NCI-H1417 treated with DMSO at 0.1 percent for 48 hours (cell line): ENCODE measurements at regions not wholly inside any gene's neighbourhood (a gene's known extent, or its start where the extent isn't known, plus 50 kb on each side); places are given as distances from the start of the nearest gene placed in this dataset.
"Not testable (repeated sequence)": the region's sequence is repeated elsewhere in the genome, so short reads cannot be mapped to it uniquely, and the experiment has no call there.

Experiments
- DNase-seq: peaks from one replicate; lab custom pipeline; 2025; lab: John Stamatoyannopoulos, UW

DNA sequence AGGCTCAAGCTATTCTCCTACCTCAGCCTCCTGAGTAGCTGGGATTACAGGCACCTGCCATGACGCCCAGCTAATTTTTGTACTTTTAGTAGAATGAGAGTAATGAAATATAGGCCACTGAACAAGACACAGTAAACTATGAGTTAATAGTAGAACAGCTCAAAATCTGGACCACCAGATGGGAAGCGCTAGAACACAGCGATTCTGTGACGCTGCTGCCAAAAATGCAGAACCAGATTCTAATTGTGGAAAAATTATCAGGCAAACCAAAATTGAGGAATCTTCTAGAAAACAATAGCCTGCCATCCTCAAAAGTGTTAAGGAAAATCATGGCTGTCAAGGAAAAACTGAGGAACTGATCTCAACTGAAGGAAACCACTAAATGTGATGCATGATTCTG, 111.4 kb upstream of the TIAM1 start:
- DNase-seq = no peak

- no peak for DNase-seq
These were observed 106.9 kb upstream of the TIAM1 start for GRCh38 chr21:31450980-31451379.

DNA sequence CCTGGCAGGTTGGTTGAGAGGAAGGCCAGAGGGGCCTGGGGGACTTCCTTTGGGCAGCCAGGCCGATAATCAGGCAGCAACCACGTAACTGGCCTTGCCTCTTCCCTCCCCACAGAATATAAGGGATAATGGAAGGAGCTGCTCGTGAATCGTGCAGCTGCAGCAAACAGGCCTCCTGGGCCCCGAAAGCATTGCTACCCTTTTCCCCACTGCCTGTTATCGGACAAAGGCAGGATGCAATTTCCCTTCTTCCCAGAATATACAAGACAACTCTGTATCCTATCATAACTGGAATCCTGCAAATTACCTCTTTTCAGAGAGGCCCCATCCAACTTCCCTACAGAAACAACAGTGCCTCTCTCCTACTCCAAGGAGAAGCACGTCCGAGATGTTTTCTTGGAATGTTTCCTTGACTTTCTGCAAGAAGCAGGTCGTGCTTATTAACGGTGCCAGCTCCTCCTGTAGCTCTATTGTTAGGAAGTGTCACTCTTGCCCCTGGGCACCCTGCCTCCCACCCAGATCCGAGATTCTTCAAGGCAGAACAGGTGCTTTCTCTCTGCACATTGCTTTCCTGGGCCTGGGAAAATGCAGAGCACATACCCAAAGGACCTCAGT, 106.0 kb upstream of the TIAM1 start:
- no peak for DNase-seq

GRCh38 chr21:31448496-31448895, 104.4 kb upstream of the TIAM1 start:
- no peak for DNase-seq

DNA sequence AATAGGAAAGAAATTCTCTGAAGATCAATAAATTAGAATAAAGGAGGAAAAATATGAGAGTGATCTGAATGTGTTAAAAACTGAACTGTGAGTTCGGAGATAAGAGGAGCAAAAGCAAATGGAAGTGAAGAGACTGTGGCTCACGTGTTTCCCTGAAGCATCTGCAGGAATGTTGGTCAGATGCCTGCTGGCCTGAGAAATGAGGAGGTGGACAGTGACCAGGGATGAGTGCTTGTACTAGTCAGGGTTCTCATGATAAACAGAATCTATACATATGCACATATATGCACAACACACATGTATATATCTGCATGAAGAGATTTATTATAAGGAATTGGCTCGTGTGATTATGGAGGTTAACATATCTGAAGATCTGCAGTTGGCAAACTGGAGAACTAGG, 103.4 kb upstream of the TIAM1 start:
- DNase-seq = no peak

- DNase-seq = no peak
These were observed 102.3 kb upstream of the TIAM1 start for GRCh38 chr21:31446226-31446855.

- DNase-seq = no peak
These were observed 101.1 kb upstream of the TIAM1 start for GRCh38 chr21:31445137-31445536.

GRCh38 chr21:31443736-31444521, 99.9 kb upstream of the TIAM1 start:
- no peak for DNase-seq

GRCh38 chr21:31442339-31442738, 98.3 kb upstream of the TIAM1 start:
- no peak for DNase-seq

GRCh38 chr21:31429506-31429905, 85.4 kb upstream of the TIAM1 start:
- no peak for DNase-seq

GRCh38 chr21:31426235-31426797, 82.3 kb upstream of the TIAM1 start:
- DNase-seq = no peak

DNA sequence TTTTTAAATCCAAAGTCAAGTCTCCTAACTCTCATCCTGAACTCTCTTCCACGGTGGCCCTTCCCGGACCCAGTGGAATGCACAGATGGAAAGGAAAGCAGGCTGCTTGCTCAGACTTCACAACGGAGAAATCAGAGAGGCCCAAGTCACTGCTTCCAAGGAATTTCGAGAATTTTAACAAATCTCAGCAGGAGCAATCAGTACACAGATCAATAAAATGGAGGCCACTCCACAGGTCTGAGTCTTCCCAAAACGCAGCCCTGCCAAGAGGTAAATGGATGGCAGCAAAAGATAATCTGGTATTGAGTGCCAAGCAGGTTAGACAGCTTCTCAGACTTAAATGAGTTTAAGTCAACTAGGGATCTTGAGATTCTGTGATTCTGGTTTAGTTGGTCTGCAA, 81.1 kb upstream of the TIAM1 start:
- DNase-seq = no peak

DNA sequence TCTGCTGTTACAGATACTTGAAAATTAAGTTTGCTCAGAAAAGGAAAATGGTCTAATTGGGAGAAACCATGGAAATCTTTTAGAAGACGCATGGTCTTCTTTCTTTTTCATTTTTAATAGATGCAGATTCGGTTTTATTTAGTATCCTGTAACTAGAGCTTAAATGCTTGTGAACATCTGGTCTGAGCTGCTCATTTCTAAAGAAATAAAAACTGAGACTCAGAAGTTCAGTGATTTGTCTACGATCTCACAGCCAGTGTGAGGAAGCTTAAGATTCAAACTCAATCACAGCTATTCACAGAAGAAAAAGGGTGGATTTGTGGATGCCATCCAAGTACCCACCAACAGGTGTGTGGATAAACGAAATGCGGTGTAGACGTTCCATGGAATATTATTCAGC, 80.0 kb upstream of the TIAM1 start:
- DNase-seq = no peak

GRCh38 chr21:31420988-31421387, 76.9 kb upstream of the TIAM1 start:
- no peak for DNase-seq

DNA sequence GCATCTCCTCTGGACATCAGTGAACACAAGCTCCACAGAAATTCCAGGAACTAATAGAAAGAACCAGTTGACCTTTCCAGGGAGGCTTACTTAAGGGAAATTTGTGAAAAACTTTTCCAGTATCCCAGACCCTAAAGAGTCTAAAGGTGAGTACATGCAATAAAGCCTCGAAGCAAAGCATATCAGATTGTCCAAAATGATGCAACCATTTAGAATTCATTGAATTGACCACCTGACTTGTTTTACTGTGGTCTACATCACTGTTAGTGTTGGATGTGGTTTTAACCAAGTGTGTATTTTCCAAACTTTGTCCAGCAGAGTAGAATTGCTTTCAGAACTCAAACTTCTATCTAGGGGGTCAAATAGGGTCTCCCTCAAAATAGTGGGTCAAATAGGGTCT, 76.3 kb upstream of the TIAM1 start:
- DNase-seq = no peak

GRCh38 chr21:31418377-31419001, 74.4 kb upstream of the TIAM1 start:
- no peak for DNase-seq

GRCh38 chr21:31417214-31417613, 73.2 kb upstream of the TIAM1 start:
- DNase-seq = not testable (repeated sequence)

- DNase-seq = no peak
These were observed 72.4 kb upstream of the TIAM1 start for GRCh38 chr21:31416465-31416864.

DNA sequence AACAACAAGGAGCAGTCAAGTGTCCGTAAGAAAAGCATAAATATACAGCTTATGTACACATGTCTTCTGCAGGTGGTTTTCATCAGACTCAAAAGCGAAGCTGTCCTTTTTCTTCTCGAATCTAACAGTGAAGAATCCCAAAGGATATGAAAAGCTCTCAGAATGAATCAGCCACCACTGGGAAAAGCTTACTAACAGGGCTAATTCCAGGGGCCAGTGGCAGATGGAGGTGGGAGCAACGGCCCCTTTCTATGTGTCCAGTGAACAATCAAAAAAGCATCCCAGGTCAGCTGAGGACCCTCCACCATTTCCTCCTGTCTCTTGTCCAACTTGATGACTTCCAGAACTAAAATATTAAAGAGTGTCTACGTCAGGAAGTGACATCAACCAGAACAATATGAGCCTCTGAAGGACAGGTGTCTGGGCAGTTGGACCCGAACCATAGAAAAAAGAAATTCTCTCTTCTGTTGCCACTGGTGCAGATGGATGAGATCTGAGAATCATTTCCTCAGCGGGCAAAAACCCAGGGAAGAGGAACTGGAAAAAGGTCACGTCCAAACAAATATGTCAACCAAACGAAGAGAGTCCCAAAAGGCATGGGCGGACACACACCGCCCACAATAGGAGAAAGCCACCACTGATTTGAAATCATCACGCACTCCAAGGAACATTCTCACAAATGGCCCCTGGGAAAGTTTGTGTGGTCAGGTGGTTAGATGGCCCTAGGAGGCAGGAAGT, 70.4 kb upstream of the TIAM1 start:
- no peak for DNase-seq

GRCh38 chr21:31413698-31414097, 69.6 kb upstream of the TIAM1 start:
- DNase-seq = no peak

GRCh38 chr21:31410499-31411131, 66.6 kb upstream of the TIAM1 start:
- DNase-seq = no peak
